GM23338 (cell line): ENCODE measurements at regions not wholly inside any gene's neighbourhood (a gene's known extent, or its start where the extent isn't known, plus 50 kb on each side); places are given as distances from the start of the nearest gene placed in this dataset.

Experiments
- ATAC-seq: fragments of 200-7000 bp; cut with Tn5 transposase; 3 replicates; pipeline ENCODE4 v1.9.1; 2020
- DNase-seq: peaks from one replicate; pipeline ENCODE4 v3.0.0-alpha.2; 2015; ENCODE audit warnings: low spot score
- H2AFZ ChIP-seq: fragments of 200-600 bp; sonication (generic); 2 replicates; pipeline ENCODE4 v1.8.0; 2016; ENCODE audit warnings: antibody characterized with exemption, mild to moderate bottlenecking, moderate library complexity
- H3F3A ChIP-seq: fragments of 200-600 bp; sonication (generic); replicated peaks from 2 replicates; pipeline ENCODE4 v1.8.0; 2017; ENCODE audit warnings: antibody characterized with exemption, mixed run types, low read depth
- H3K27ac ChIP-seq: fragments of 200-600 bp; sonication (generic); 2 replicates; pipeline ENCODE4 v1.6.1; 2016; ENCODE audit warnings: low read depth
- H3K27me3 ChIP-seq: fragments of 200-600 bp; sonication (generic); 2 replicates; pipeline ENCODE4 v1.8.0; 2016; ENCODE audit warnings: mild to moderate bottlenecking, mixed run types, moderate library complexity; ENCODE audit not compliant: insufficient read depth
- H3K36me3 ChIP-seq: fragments of 200-600 bp; sonication (generic); 2 replicates; pipeline ENCODE4 v1.8.0; 2016; ENCODE audit warnings: mild to moderate bottlenecking; ENCODE audit not compliant: insufficient read depth
- H3K4me1 ChIP-seq: fragments of 200-600 bp; sonication (generic); 2 replicates; pipeline ENCODE4 v1.8.0; 2016; ENCODE audit warnings: mild to moderate bottlenecking, moderate library complexity; ENCODE audit not compliant: insufficient read depth
- H3K4me2 ChIP-seq: fragments of 200-600 bp; sonication (generic); 2 replicates; pipeline ENCODE4 v1.7.1; 2017; ENCODE audit warnings: mixed run types
- H3K4me3 ChIP-seq: fragments of 200-600 bp; sonication (generic); 2 replicates; pipeline ENCODE4 v1.6.1; 2016; ENCODE audit warnings: mixed run types
- H3K79me2 ChIP-seq: fragments of 200-600 bp; sonication (generic); replicated peaks from 2 replicates; pipeline ENCODE4 v1.8.0; 2017; ENCODE audit warnings: mild to moderate bottlenecking; ENCODE audit not compliant: insufficient read depth
- H3K9me2 ChIP-seq: fragments of 200-600 bp; sonication (generic); 2 replicates; pipeline ENCODE4 v1.8.0; 2017; ENCODE audit not compliant: insufficient read depth
- H4K20me1 ChIP-seq: fragments of 200-600 bp; sonication (generic); replicated peaks from 2 replicates; pipeline ENCODE4 v1.8.0; 2017; ENCODE audit warnings: mild to moderate bottlenecking; ENCODE audit not compliant: insufficient read depth
- H3K27ac Mint-ChIP-seq: 2 replicates; pipeline ENCODE4 v1.8.0; 2020; ENCODE audit warnings: inconsistent platforms, mild to moderate bottlenecking, moderate library complexity, mixed read lengths
- H3K27me3 Mint-ChIP-seq: 3 replicates; pipeline ENCODE4 v1.8.0; 2022; ENCODE audit warnings: low read depth, mild to moderate bottlenecking, moderate library complexity, mixed read lengths, inconsistent platforms; ENCODE audit not compliant: insufficient read depth, poor library complexity
- H3K36me3 Mint-ChIP-seq: 3 replicates; pipeline ENCODE4 v1.8.0; 2021; ENCODE audit warnings: low read depth, mild to moderate bottlenecking, inconsistent platforms, moderate library complexity, mixed read lengths
- H3K4me1 Mint-ChIP-seq: 3 replicates; pipeline ENCODE4 v1.8.0; 2020; ENCODE audit warnings: mild to moderate bottlenecking, inconsistent platforms, mixed read lengths
- H3K4me3 Mint-ChIP-seq: 3 replicates; pipeline ENCODE4 v1.8.0; 2021; ENCODE audit warnings: moderate library complexity, mild to moderate bottlenecking, inconsistent platforms, mixed read lengths
- H3K9me3 Mint-ChIP-seq: 3 replicates; pipeline ENCODE4 v1.8.0; 2020; ENCODE audit warnings: moderate library complexity, mild to moderate bottlenecking, inconsistent platforms, mixed read lengths
- CREB1 ChIP-seq: fragments of 250-450 bp; sonication (Bioruptor Pico); IDR thresholded peaks from 2 replicates; pipeline ENCODE4 v1.5.0; 2020; ENCODE audit warnings: low read depth, mild to moderate bottlenecking, moderate library complexity
- ETS1 ChIP-seq: IDR thresholded peaks from 2 replicates; pipeline ENCODE4 v1.6.1; 2016; ENCODE audit warnings: antibody characterized with exemption
- EZH2 ChIP-seq: fragments of 200-600 bp; sonication (generic); IDR thresholded peaks from one replicate; pipeline ENCODE4 v1.8.0; 2017; ENCODE audit warnings: antibody characterized with exemption, mild to moderate bottlenecking, low read depth; ENCODE audit not compliant: unreplicated experiment
- EZH2phosphoT487 ChIP-seq: fragments of 200-600 bp; sonication (generic); IDR thresholded peaks from one replicate; pipeline ENCODE4 v1.8.1; 2018; ENCODE audit warnings: antibody characterized with exemption; ENCODE audit not compliant: unreplicated experiment
- REST ChIP-seq: IDR thresholded peaks from one replicate; pipeline ENCODE4 v1.6.1; 2018; ENCODE audit warnings: antibody characterized with exemption; ENCODE audit not compliant: unreplicated experiment
- STAT1 ChIP-seq: IDR thresholded peaks from one replicate; pipeline ENCODE4 v1.6.1; 2016; ENCODE audit warnings: antibody characterized with exemption; ENCODE audit not compliant: unreplicated experiment
- ZNF114 ChIP-seq: fragments of 250-450 bp; sonication (Bioruptor Pico); IDR thresholded peaks from 2 replicates; pipeline ENCODE4 v1.5.0; 2020; ENCODE audit warnings: mild to moderate bottlenecking, moderate library complexity
- TF ChIP-seq, protein P1 (sequence below), 2 experiments: fragments of 200-600 bp in 1 of 2; sonication (generic) in 1 of 2; conservative IDR thresholded peaks; 2 replicates each; pipeline versions ENCODE4 v1.5.1 to v1.6.1; 2016 to 2017; ENCODE audit warnings: antibody characterized with exemption in 2 of 2, low read depth in 2 of 2, mild to moderate bottlenecking in 2 of 2, moderate library complexity in 1 of 2

- TF ChIP-seq REST (no peak), ETS1 (no peak), ZNF114 (CRISPR knock-in tag) (no peak), EZH2phosphoT487 (no peak), STAT1 (no peak), EZH2 (no peak), CREB1 (no peak)
- TF ChIP-seq, protein P1, sequence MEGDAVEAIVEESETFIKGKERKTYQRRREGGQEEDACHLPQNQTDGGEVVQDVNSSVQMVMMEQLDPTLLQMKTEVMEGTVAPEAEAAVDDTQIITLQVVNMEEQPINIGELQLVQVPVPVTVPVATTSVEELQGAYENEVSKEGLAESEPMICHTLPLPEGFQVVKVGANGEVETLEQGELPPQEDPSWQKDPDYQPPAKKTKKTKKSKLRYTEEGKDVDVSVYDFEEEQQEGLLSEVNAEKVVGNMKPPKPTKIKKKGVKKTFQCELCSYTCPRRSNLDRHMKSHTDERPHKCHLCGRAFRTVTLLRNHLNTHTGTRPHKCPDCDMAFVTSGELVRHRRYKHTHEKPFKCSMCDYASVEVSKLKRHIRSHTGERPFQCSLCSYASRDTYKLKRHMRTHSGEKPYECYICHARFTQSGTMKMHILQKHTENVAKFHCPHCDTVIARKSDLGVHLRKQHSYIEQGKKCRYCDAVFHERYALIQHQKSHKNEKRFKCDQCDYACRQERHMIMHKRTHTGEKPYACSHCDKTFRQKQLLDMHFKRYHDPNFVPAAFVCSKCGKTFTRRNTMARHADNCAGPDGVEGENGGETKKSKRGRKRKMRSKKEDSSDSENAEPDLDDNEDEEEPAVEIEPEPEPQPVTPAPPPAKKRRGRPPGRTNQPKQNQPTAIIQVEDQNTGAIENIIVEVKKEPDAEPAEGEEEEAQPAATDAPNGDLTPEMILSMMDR (conservative IDR thresholded peaks at IDR 0.05; ENCODE audit: low read depth in 2 of 2) = no peak
Measured at GRCh38 chr3:6516143-6516542, 344.8 kb upstream of the GRM7 start (continued).

DNA sequence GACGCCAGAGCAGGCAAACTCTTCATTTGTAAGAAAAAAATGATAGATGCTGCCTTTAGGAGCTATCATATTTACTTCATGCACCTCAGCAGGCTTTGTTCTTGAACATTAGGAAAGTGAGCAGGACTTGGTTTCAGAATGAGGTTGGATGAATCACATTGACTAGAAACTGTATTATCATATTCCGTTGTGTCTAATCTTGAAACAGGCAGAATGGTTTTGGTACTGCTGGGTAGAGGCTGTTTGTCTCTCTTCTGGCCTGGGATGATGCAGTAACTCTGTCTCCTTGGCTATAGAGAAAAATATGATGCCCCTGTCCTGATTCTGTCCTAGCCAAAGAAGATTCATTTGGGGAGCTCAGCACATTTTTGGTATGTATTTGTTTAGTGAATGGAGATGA, 344.2 kb upstream of the GRM7 start:
- Histone ChIP-seq H3K4me3 (no peak overlapping the region), H4K20me1 (no peaks in the 10 kb centered on the region), H3K27me3 (no peaks in the 10 kb centered on the region), H3K79me2 (no peaks in the 10 kb centered on the region), H3F3A (no peaks in the 10 kb centered on the region), H3K27ac (no peak overlapping the region), H3K4me1 (no peaks in the 10 kb centered on the region), H2AFZ (no peak overlapping the region), H3K4me2 (no peak overlapping the region), H3K36me3 (no peaks in the 10 kb centered on the region), H3K9me2 (no peaks in the 10 kb centered on the region)
- Mint-ChIP-seq H3K27ac (no peak overlapping the region), H3K4me3 (no peak overlapping the region), H3K4me1 (peaks cover 32% of the 10 kb centered on the region), H3K9me3 (peaks cover 86% of the 10 kb centered on the region), H3K36me3 (peaks cover 58% of the 10 kb centered on the region), H3K27me3 (peaks cover 6% of the 10 kb centered on the region)
- DNase-seq (no peak), ATAC-seq (no peak)
- TF ChIP-seq ZNF114 (CRISPR knock-in tag) = no peak
